K562 (cell line): ENCODE measurements at regions not wholly inside any gene's neighbourhood (a gene's known extent, or its start where the extent isn't known, plus 50 kb on each side); places are given as distances from the start of the nearest gene placed in this dataset.
A peak's percentile ranks its signal among the peaks of the same experiment; 100 is the strongest.

Experiments
- CC2D1A ChIP-seq: fragments of 450-650 bp; IDR thresholded peaks from 2 replicates; pipeline ENCODE4 v1.6.1; 2017; ENCODE audit warnings: mild to moderate bottlenecking
- DPF2 ChIP-seq: fragments of 450-650 bp; IDR thresholded peaks from 2 replicates; pipeline ENCODE4 v1.6.1; 2016
- ELK3 ChIP-seq: fragments of 450-650 bp; formaldehyde crosslinking; IDR thresholded peaks from 2 replicates; pipeline ENCODE4 v1.4.0; 2020; ENCODE audit warnings: mild to moderate bottlenecking
- ESRRA ChIP-seq: fragments of 450-650 bp; IDR thresholded peaks from 2 replicates; pipeline ENCODE4 v1.6.1; 2014; ENCODE audit warnings: low read depth, mild to moderate bottlenecking, moderate library complexity, borderline replicate concordance
- FOXA3 ChIP-seq, 2 experiments: fragments of 450-650 bp in 1 of 2; sonication (generic) in 1 of 2; formaldehyde crosslinking; IDR thresholded peaks in 1 of 2; conservative IDR thresholded peaks in 1 of 2; 2 replicates each; pipeline versions ENCODE4 v1.4.0 to v1.8.0; 2020 to 2022; ENCODE audit warnings: mild to moderate bottlenecking in 2 of 2, missing genetic modification reagents in 1 of 2
- MCM3 ChIP-seq: fragments of 450-650 bp; IDR thresholded peaks from 2 replicates; pipeline ENCODE4 v1.6.1; 2016
- MECOM ChIP-seq: fragments of 250-450 bp; sonication (Bioruptor Pico); IDR thresholded peaks from 2 replicates; pipeline ENCODE4 v1.8.0; 2022; ENCODE audit warnings: inconsistent platforms
- NCOA4 ChIP-seq: fragments of 450-650 bp; IDR thresholded peaks from 2 replicates; pipeline ENCODE4 v1.6.1; 2018; ENCODE audit warnings: mild to moderate bottlenecking; ENCODE audit not compliant: partially characterized antibody
- NFATC3 ChIP-seq: fragments of 450-650 bp; IDR thresholded peaks from 2 replicates; pipeline ENCODE4 v1.6.1; 2017; ENCODE audit warnings: mild to moderate bottlenecking
- NR4A1 ChIP-seq, 2 experiments: fragments of 250-450 bp in 1 of 2; fragments of 450-650 bp in 1 of 2; sonication (Bioruptor Pico) in 1 of 2; IDR thresholded peaks; 2 replicates each; pipeline versions ENCODE4 v1.4.0 to v1.6.1; 2016 to 2020; ENCODE audit warnings: mild to moderate bottlenecking in 2 of 2, missing compliant biosample characterization in 1 of 2, missing genetic modification characterization in 1 of 2, moderate library complexity in 1 of 2
- PTTG1 ChIP-seq: fragments of 450-650 bp; IDR thresholded peaks from 2 replicates; pipeline ENCODE4 v1.6.1; 2016; ENCODE audit warnings: low read depth, mild to moderate bottlenecking, missing genetic modification characterization, missing compliant biosample characterization
- XRCC3 ChIP-seq: fragments of 450-650 bp; IDR thresholded peaks from 2 replicates; pipeline ENCODE4 v1.6.1; 2017; ENCODE audit warnings: mild to moderate bottlenecking, moderate library complexity
- ZNF184 ChIP-seq: sonication (generic); formaldehyde crosslinking; IDR thresholded peaks from 2 replicates; pipeline ENCODE4 v1.5.0; 2020; ENCODE audit warnings: missing genetic modification reagents
- ZNF217 ChIP-seq: sonication (generic); formaldehyde crosslinking; IDR thresholded peaks from 2 replicates; pipeline ENCODE4 v1.8.0; 2022; ENCODE audit warnings: mild to moderate bottlenecking, missing genetic modification reagents
- ZNF224 ChIP-seq: sonication (generic); formaldehyde crosslinking; IDR thresholded peaks from 2 replicates; pipeline ENCODE4 v1.8.0; 2022; ENCODE audit warnings: mild to moderate bottlenecking, missing genetic modification reagents
- ZNF282 ChIP-seq: sonication (generic); formaldehyde crosslinking; IDR thresholded peaks from 2 replicates; pipeline ENCODE4 v1.8.1; 2023; ENCODE audit warnings: missing genetic modification reagents
- ZNF347 ChIP-seq: fragments of 450-650 bp; formaldehyde crosslinking; IDR thresholded peaks from 2 replicates; pipeline ENCODE4 v1.4.0; 2020; ENCODE audit warnings: low read depth, mild to moderate bottlenecking, moderate library complexity
- ZNF696 ChIP-seq: fragments of 250-450 bp; sonication (Bioruptor Pico); conservative IDR thresholded peaks from 2 replicates; pipeline ENCODE4 v1.4.0; 2020; ENCODE audit warnings: mild to moderate bottlenecking, moderate library complexity
- TF ChIP-seq, protein P1 (sequence below): sonication (generic); formaldehyde crosslinking; IDR thresholded peaks from 2 replicates; pipeline ENCODE4 v1.8.0; 2022; ENCODE audit warnings: mild to moderate bottlenecking, missing genetic modification reagents
- TF ChIP-seq, protein P2 (sequence below): fragments of 450-650 bp; IDR thresholded peaks from one replicate; pipeline ENCODE4 v1.6.1; 2018; ENCODE audit warnings: mild to moderate bottlenecking, moderate library complexity; ENCODE audit not compliant: partially characterized antibody
- TF ChIP-seq, protein P3 (sequence below): fragments of 250-450 bp; sonication (Bioruptor Pico); IDR thresholded peaks from 2 replicates; pipeline ENCODE4 v1.5.0; 2021
- TF ChIP-seq, protein P4 (sequence below), 2 experiments: fragments of 200-800 bp in 1 of 2; sonication (Bioruptor generic) in 1 of 2; sonication (generic) in 1 of 2; formaldehyde crosslinking in 1 of 2; IDR thresholded peaks in 1 of 2; conservative IDR thresholded peaks in 1 of 2; 2 replicates each; pipeline versions ENCODE4 v1.5.0 to v1.6.1; 2016 to 2020; ENCODE audit warnings: missing compliant biosample characterization in 1 of 2, missing genetic modification characterization in 1 of 2, missing genetic modification reagents in 1 of 2
- TF ChIP-seq, protein P5 (sequence below): fragments of 250-450 bp; sonication (Bioruptor Pico); IDR thresholded peaks from 2 replicates; pipeline ENCODE4 v1.5.0; 2020; ENCODE audit warnings: mild to moderate bottlenecking

GRCh38 chr11:69401715-69402114 lies 79.7 kb upstream of the LINC01488 start (continued):
- peak; percentile 81; the same call in 1 of the 2 replicates for TF ChIP-seq ESRRA
- no peak for TF ChIP-seq NCOA4
- TF ChIP-seq PTTG1 = no peak
- peak; percentile 95 for TF ChIP-seq DPF2
- TF ChIP-seq, protein P1, sequence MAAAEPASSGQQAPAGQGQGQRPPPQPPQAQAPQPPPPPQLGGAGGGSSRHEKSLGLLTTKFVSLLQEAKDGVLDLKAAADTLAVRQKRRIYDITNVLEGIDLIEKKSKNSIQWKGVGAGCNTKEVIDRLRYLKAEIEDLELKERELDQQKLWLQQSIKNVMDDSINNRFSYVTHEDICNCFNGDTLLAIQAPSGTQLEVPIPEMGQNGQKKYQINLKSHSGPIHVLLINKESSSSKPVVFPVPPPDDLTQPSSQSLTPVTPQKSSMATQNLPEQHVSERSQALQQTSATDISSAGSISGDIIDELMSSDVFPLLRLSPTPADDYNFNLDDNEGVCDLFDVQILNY = no peak
- TF ChIP-seq, protein P2, sequence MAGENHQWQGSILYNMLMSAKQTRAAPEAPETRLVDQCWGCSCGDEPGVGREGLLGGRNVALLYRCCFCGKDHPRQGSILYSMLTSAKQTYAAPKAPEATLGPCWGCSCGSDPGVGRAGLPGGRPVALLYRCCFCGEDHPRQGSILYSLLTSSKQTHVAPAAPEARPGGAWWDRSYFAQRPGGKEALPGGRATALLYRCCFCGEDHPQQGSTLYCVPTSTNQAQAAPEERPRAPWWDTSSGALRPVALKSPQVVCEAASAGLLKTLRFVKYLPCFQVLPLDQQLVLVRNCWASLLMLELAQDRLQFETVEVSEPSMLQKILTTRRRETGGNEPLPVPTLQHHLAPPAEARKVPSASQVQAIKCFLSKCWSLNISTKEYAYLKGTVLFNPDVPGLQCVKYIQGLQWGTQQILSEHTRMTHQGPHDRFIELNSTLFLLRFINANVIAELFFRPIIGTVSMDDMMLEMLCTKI = no peak
- no peak for TF ChIP-seq MCM3
- no peak for TF ChIP-seq ZNF184 (CRISPR knock-in tag)
- TF ChIP-seq NR4A1 (CRISPR knock-in tag; IDR thresholded peaks at IDR 0.05) = no peak
- no peak for TF ChIP-seq NR4A1 (tag; IDR thresholded peaks at IDR 0.05)
- TF ChIP-seq ZNF224 (CRISPR knock-in tag) = no peak
- TF ChIP-seq ZNF696 (CRISPR knock-in tag) = no peak
- TF ChIP-seq, protein P3, sequence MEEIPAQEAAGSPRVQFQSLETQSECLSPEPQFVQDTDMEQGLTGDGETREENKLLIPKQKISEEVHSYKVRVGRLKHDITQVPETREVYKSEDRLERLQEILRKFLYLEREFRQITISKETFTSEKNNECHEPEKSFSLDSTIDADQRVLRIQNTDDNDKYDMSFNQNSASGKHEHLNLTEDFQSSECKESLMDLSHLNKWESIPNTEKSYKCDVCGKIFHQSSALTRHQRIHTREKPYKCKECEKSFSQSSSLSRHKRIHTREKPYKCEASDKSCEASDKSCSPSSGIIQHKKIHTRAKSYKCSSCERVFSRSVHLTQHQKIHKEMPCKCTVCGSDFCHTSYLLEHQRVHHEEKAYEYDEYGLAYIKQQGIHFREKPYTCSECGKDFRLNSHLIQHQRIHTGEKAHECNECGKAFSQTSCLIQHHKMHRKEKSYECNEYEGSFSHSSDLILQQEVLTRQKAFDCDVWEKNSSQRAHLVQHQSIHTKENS (CRISPR knock-in tag) = no peak
- TF ChIP-seq XRCC3 = no peak
- TF ChIP-seq, protein P4, sequence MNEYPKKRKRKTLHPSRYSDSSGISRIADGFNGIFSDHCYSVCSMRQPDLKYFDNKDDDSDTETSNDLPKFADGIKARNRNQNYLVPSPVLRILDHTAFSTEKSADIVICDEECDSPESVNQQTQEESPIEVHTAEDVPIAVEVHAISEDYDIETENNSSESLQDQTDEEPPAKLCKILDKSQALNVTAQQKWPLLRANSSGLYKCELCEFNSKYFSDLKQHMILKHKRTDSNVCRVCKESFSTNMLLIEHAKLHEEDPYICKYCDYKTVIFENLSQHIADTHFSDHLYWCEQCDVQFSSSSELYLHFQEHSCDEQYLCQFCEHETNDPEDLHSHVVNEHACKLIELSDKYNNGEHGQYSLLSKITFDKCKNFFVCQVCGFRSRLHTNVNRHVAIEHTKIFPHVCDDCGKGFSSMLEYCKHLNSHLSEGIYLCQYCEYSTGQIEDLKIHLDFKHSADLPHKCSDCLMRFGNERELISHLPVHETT (CRISPR knock-in tag; conservative IDR thresholded peaks at IDR 0.05 in 1 of 2, IDR thresholded peaks at IDR 0.05 in 1 of 2) = peak in 1 of 2 experiments; percentile 72; a peak in 2 of 4 replicates
- no peak for TF ChIP-seq ZNF347 (CRISPR knock-in tag)
- no peak for TF ChIP-seq ZNF217 (CRISPR knock-in tag)
- TF ChIP-seq FOXA3 (CRISPR knock-in tag; conservative IDR thresholded peaks at IDR 0.05 in 1 of 2, IDR thresholded peaks at IDR 0.05 in 1 of 2) = peak in 1 of 2 experiments; percentile 37; a peak in 2 of 4 replicates
- TF ChIP-seq MECOM = 0 out of 2 replicates have a peak, but pooled peaks have one; percentile 13
- TF ChIP-seq CC2D1A = 0 out of 2 replicates have a peak, but pooled peaks have one; percentile 31
- no peak for TF ChIP-seq ELK3
- TF ChIP-seq ZNF282 = no peak
- TF ChIP-seq, protein P5, sequence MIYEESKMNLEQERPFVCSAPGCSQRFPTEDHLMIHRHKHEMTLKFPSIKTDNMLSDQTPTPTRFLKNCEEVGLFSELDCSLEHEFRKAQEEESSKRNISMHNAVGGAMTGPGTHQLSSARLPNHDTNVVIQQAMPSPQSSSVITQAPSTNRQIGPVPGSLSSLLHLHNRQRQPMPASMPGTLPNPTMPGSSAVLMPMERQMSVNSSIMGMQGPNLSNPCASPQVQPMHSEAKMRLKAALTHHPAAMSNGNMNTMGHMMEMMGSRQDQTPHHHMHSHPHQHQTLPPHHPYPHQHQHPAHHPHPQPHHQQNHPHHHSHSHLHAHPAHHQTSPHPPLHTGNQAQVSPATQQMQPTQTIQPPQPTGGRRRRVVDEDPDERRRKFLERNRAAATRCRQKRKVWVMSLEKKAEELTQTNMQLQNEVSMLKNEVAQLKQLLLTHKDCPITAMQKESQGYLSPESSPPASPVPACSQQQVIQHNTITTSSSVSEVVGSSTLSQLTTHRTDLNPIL = 0 out of 2 replicates have a peak, but pooled peaks have one; percentile 26
- TF ChIP-seq NFATC3 = no peak
